ENCODE measurements at regions not wholly inside any gene's neighbourhood (a gene's known extent, or its start where the extent isn't known, plus 50 kb on each side); places are given as distances from the start of the nearest gene placed in this dataset.

DNA sequence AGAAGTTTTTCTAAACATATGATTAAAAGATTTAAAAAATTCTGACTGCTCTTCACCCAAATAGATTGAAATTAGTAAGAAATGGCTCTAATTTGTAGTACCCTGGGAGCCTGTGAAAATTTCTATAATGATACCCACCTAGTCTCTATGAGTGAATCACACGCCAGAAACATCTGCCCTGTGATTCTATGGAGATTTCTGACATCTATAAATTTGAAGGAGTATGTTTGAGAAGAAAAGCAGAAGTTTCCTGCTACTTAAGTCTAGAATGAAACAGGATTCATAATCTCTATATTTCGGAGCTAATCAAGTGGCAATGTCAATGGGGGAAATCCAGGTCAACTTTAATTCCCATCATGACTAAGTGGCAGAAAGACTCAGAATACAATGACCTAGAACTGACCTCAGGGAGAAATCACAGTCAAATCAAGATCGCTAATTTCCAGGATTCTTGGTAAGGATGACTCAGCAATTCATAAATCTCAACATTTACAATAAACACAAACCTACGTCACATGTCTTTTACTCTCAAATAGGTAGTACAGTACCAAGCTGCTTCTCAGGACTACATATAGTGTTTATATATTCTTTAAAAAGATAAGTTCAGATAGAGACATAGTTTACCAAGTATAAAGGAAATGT, 186.2 kb upstream of the TNFAIP3 start:
- no peak for TF ChIP-seq CTCF (IDR thresholded peaks at IDR 0.05; ENCODE audit: low read length)
- TF ChIP-seq EZH2 (optimal IDR thresholded peaks at IDR 0.05; ENCODE audit: low read depth, low read length): no peak
- no peak for TF ChIP-seq EZH2phosphoT487 (IDR thresholded peaks at IDR 0.05; ENCODE audit: low read length)
